ENCODE measurements at regions not wholly inside any gene's neighbourhood (a gene's known extent, or its start where the extent isn't known, plus 50 kb on each side); places are given as distances from the start of the nearest gene placed in this dataset.

DNA sequence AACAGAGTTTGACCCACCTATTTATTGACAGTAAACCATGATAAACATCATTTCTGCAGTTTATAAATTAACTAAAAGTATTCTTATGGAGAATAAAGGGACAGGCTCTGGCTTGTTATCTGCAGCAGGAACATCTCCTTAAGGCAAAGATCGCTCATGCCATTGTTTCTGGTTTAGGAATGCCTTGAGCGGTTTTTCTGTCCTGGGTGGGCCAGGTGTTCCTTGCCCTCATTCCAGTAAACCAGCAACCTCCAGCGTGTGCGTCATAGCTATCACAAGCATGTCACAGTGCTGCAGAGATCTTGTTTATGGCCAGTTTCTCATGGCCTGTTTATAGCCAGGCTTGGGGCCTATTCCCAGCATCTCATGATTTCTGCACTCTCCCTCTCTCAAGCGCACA, 521.7 kb downstream of the HINT1 start (continued):
- TF ChIP-seq CBX8 (IDR thresholded peaks at IDR 0.05; ENCODE audit: borderline replicate concordance, low read depth, low read length) (no peak), TBP (IDR thresholded peaks at IDR 0.05; ENCODE audit: low read depth, low read length) (no peak)

Measured in H1 (cell line).